ENCODE measurements at regions not wholly inside any gene's neighbourhood (a gene's known extent, or its start where the extent isn't known, plus 50 kb on each side); places are given as distances from the start of the nearest gene placed in this dataset.

GRCh38 chr5:120738568-120738967 lies 274.5 kb downstream of the PRR16 start:
- DNase-seq = peak; percentile 11

GRCh38 chr5:120740989-120741388 lies 276.9 kb downstream of the PRR16 start:
- no peak for DNase-seq

GRCh38 chr5:120748474-120748873 lies 284.4 kb downstream of the PRR16 start:
- no peak for DNase-seq

- DNase-seq = no peak
Measured at GRCh38 chr5:120749737-120750136, 285.6 kb downstream of the PRR16 start.

GRCh38 chr5:120759587-120759986 lies 295.5 kb downstream of the PRR16 start:
- no peak for DNase-seq

- no peak for DNase-seq
Measured at GRCh38 chr5:120761986-120762385, 297.9 kb downstream of the PRR16 start.

- no peak for DNase-seq
Measured at GRCh38 chr5:120765189-120765588, 301.1 kb downstream of the PRR16 start.

- peak; percentile 10 for DNase-seq
Measured at GRCh38 chr5:120767178-120767820, 303.2 kb downstream of the PRR16 start.

GRCh38 chr5:120769312-120769872 lies 305.3 kb downstream of the PRR16 start:
- no peak for DNase-seq

- no peak for DNase-seq
Measured at GRCh38 chr5:120771202-120771601, 307.1 kb downstream of the PRR16 start.

- DNase-seq = no peak
Measured at GRCh38 chr5:120778491-120779484, 314.7 kb downstream of the PRR16 start.

GRCh38 chr5:120779674-120780073 lies 315.6 kb downstream of the PRR16 start:
- DNase-seq = no peak

- DNase-seq = no peak
Measured at GRCh38 chr5:120788481-120788880, 324.4 kb downstream of the PRR16 start.

GRCh38 chr5:120789918-120790317 lies 325.8 kb downstream of the PRR16 start:
- DNase-seq = peak; percentile 8

GRCh38 chr5:120790339-120790738 lies 326.2 kb downstream of the PRR16 start:
- DNase-seq = peak; percentile 63

GRCh38 chr5:120792477-120792876 lies 328.4 kb downstream of the PRR16 start:
- DNase-seq = peak; percentile 68

GRCh38 chr5:120794121-120794520 lies 330.0 kb downstream of the PRR16 start:
- no peak for DNase-seq

GRCh38 chr5:120803282-120803681 lies 339.2 kb downstream of the PRR16 start:
- DNase-seq = peak; percentile 26

- no peak for DNase-seq
Measured at GRCh38 chr5:120805131-120805530, 341.0 kb downstream of the PRR16 start.

GRCh38 chr5:120806202-120806601 lies 342.1 kb downstream of the PRR16 start:
- peak; percentile 49 for DNase-seq

- no peak for DNase-seq
Measured at GRCh38 chr5:120808135-120808534, 344.0 kb downstream of the PRR16 start.

GRCh38 chr5:120808606-120809005 lies 344.5 kb downstream of the PRR16 start:
- no peak for DNase-seq

GRCh38 chr5:120813551-120813950 lies 349.5 kb downstream of the PRR16 start:
- DNase-seq = no peak

All from NCI-H69 (cell line).